Ascending aorta (tissue), 2 donors: ENCODE measurements at regions not wholly inside any gene's neighbourhood (a gene's known extent, or its start where the extent isn't known, plus 50 kb on each side); places are given as distances from the start of the nearest gene placed in this dataset.
"Not testable (repeated sequence)": the region's sequence is repeated elsewhere in the genome, so short reads cannot be mapped to it uniquely, and the experiment has no call there.

Experiments used
- DNase-seq, 2 donors: peaks; one replicate each; pipeline ENCODE4 v3.0.0-alpha.2; 2019; ENCODE audit warnings: low spot score in 2 of 2
- H3K27ac ChIP-seq, 2 donors: fragments of 200-600 bp; sonication (generic); one replicate each; pipeline ENCODE4 v1.5.1; 2016 to 2017; ENCODE audit warnings: mild to moderate bottlenecking in 1 of 2
- H3K27me3 ChIP-seq: fragments of 200-600 bp; sonication (generic); one replicate; pipeline ENCODE4 v1.5.1; 2017
- H3K36me3 ChIP-seq, 2 donors: fragments of 200-600 bp; sonication (generic); one replicate each; pipeline ENCODE4 v1.5.1; 2016
- H3K4me1 ChIP-seq, 2 donors: fragments of 200-600 bp; sonication (generic); one replicate each; pipeline ENCODE4 v1.5.1; 2016 to 2017; ENCODE audit warnings: mild to moderate bottlenecking in 1 of 2
- H3K4me3 ChIP-seq, 2 donors: fragments of 200-600 bp; sonication (generic); one replicate each; pipeline ENCODE4 v1.5.1; 2016 to 2017; ENCODE audit warnings: mild to moderate bottlenecking in 1 of 2
- H3K9me3 ChIP-seq, 2 donors: fragments of 200-600 bp; sonication (generic); one replicate each; pipeline ENCODE4 v1.5.1; 2016
- intact Hi-C: fragments of 100-400 bp; cut with DNase I; formaldehyde crosslinking; loops from one replicate; pipeline ENCODE4 v1.15.1; 2023
- TF ChIP-seq, protein P1 (sequence below), 3 experiments: fragments of 200-600 bp in 2 of 3; fragments of 450-650 bp in 1 of 3; sonication (generic) in 2 of 3; IDR thresholded peaks; one replicate each; pipeline ENCODE4 v1.5.1; 2016 to 2019; ENCODE audit warnings: antibody characterized with exemption in 3 of 3, mild to moderate bottlenecking in 1 of 3, moderate library complexity in 1 of 3

DNA sequence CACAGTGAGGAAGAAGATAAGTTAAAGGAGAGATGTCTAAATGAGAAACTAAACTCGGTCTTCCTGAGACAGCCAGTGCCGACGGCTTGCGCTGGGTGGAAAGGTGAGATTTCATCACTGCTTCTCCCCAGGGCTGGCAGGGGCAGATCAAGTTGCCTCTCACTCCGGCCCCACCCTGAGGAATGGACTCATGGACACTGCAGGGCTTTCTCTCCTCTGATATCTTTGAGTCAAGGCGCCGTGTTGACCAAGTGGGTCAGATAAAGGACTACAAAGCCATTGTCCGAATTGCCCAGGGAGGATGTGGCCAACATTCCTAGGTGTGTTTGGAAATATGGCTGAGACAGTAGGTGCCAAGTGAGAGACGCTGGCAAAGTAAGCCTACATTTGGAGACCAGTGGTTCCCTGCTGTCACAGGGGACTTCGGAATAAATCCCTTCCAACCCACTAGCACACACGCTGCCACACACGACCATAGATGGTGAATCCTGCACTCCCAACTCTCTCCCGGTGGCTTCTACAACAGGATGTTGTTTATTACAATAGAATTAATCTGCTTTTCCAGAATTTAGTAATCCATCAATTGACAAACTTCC, 156.5 kb upstream of the TSC22D1 start:
- no peaks in the 10 kb centered on the region for H3K27me3 ChIP-seq
- TF ChIP-seq, protein P1, sequence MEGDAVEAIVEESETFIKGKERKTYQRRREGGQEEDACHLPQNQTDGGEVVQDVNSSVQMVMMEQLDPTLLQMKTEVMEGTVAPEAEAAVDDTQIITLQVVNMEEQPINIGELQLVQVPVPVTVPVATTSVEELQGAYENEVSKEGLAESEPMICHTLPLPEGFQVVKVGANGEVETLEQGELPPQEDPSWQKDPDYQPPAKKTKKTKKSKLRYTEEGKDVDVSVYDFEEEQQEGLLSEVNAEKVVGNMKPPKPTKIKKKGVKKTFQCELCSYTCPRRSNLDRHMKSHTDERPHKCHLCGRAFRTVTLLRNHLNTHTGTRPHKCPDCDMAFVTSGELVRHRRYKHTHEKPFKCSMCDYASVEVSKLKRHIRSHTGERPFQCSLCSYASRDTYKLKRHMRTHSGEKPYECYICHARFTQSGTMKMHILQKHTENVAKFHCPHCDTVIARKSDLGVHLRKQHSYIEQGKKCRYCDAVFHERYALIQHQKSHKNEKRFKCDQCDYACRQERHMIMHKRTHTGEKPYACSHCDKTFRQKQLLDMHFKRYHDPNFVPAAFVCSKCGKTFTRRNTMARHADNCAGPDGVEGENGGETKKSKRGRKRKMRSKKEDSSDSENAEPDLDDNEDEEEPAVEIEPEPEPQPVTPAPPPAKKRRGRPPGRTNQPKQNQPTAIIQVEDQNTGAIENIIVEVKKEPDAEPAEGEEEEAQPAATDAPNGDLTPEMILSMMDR (IDR thresholded peaks at IDR 0.05), result no peak
- no peak overlapping the region for H3K27ac ChIP-seq
- H3K9me3 ChIP-seq, result no peaks in the 10 kb centered on the region
- intact Hi-C loops, result no loop called here
- H3K4me1 ChIP-seq, result peaks cover 0 to 6% of the 10 kb centered on the region in 2 donors
- DNase-seq, result no peak
- H3K36me3 ChIP-seq, result no peaks in the 10 kb centered on the region
- H3K4me3 ChIP-seq, result no peak overlapping the region

DNA sequence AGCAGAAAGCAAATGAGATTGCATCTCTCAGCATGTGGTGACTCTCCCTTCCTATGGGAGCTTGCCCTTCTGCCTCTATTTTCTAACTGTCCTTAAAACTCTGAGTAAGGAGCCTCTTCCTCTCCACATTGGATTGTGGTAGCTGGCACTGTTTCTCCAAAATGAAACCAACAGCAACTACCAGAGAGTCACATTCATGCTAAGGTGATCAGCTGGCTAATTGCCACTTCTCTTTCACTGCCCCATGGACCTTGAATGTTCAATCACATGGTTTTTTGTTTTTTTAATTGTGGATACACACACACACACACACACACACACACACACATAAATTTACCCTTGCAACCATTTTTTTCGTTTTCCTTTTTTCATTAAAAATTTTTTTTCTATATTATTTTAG, 154.7 kb upstream of the TSC22D1 start:
- intact Hi-C loops, result no loop called here
- TF ChIP-seq, protein P1 (IDR thresholded peaks at IDR 0.05), result no peak
- DNase-seq, result no peak
- H3K4me1 ChIP-seq, result peaks cover 0 to 6% of the 10 kb centered on the region in 2 donors
- H3K4me3 ChIP-seq, result no peak overlapping the region
- H3K27ac ChIP-seq, result no peak overlapping the region
- no peaks in the 10 kb centered on the region for H3K9me3 ChIP-seq
- no peaks in the 10 kb centered on the region for H3K36me3 ChIP-seq
- H3K27me3 ChIP-seq, result no peaks in the 10 kb centered on the region

DNA sequence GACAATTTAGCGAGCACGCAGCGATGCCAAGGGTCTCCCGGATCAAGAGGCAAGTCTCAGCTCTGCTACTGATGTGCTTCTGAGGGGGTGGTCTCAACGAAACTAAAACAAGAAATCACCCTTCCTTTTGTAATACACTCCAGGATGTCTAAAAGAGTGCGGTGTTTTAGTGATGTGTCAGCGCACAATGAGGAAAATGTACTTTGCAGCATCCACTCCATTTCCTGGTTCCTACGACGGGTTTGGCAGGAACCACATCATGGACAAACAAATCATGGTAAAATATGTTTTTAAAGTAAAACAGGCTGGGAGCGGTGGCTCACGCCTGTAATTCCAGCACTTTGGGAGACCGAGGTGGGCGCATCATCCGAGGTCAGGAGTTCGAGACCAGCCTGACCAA, 154.0 kb upstream of the TSC22D1 start:
- TF ChIP-seq, protein P1 (IDR thresholded peaks at IDR 0.05), result no peak
- no peaks in the 10 kb centered on the region for H3K27me3 ChIP-seq
- intact Hi-C loops, result no loop called here
- H3K4me3 ChIP-seq, result no peak overlapping the region
- H3K4me1 ChIP-seq, result peaks cover 0 to 6% of the 10 kb centered on the region in 2 donors
- no peak for DNase-seq
- no peaks in the 10 kb centered on the region for H3K9me3 ChIP-seq
- H3K27ac ChIP-seq, result no peak overlapping the region
- H3K36me3 ChIP-seq, result no peaks in the 10 kb centered on the region

DNA sequence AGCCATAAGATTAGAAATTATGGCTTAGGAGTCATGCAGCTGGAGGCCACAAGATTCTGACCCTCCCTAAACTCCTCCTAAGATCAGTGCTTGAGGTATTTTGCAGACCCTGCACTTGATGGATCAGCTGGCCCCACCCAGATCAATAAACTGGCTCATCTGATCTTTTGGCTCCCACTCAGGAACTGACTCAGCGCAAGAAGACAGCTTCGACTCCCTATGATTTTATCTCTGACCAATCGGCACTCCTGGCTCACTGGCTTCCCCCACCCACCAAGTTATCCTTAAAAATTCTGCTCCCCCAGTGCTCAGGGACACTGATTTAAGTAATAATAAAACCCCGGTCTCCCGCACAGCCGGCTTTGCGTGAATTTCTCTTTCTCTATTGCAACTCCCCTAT, 151.5 kb upstream of the TSC22D1 start:
- H3K4me1 ChIP-seq, H3K36me3 ChIP-seq, H3K4me3 ChIP-seq, intact Hi-C loops, H3K27me3 ChIP-seq, DNase-seq, H3K9me3 ChIP-seq, H3K27ac ChIP-seq: not testable (repeated sequence)

DNA sequence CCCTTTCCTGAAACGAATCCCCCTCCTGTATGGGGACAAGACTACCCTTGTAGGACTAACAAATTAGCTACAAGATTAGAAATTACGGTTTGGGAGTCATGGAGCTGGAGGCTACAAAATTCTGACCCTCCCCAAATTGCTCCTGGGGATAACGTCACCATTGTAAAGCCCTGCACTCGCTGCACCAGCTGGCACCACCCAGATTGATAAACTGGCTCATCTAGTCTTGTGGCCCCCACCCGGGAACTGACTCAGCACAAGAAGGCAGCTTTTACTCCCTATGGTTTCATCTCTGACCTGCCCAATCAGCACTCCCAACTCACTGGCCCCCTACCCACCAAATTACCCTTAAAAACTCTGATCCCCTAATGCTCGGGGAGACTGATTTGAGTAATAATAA, 150.6 kb upstream of the TSC22D1 start:
- H3K4me3 ChIP-seq, result no peak overlapping the region
- H3K27ac ChIP-seq, result no peak overlapping the region
- no peaks in the 10 kb centered on the region for H3K27me3 ChIP-seq
- no peak for DNase-seq
- no peaks in the 10 kb centered on the region for H3K36me3 ChIP-seq
- TF ChIP-seq, protein P1 (IDR thresholded peaks at IDR 0.05), result no peak
- H3K9me3 ChIP-seq, result peaks cover 0 to 12% of the 10 kb centered on the region in 2 donors
- H3K4me1 ChIP-seq, result no peaks in the 10 kb centered on the region
- intact Hi-C loops, result no loop called here

DNA sequence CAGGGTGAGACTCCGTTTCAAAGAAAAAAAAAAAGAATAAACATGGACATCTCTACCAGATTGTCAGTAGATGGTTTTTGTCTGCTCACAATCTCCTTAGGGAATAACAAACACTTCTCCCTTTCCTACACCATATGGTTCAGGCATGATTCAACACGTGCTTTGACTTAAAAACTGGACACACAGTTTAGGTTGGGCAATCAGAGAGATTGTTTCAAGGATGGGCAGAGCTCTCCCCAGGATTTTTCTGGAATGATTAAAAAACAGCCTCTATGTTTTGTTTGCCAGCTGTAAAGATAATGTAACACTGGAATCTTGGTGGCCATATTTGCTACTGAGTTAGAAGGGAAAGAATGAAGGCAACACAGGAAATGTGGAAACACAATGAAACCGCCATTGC, 150.1 kb upstream of the TSC22D1 start:
- Histone ChIP-seq H3K4me1 (peaks cover 0 to 3% of the 10 kb centered on the region in 2 donors), H3K27ac (no peak overlapping the region), H3K27me3 (no peaks in the 10 kb centered on the region), H3K9me3 (peaks cover 0 to 16% of the 10 kb centered on the region in 2 donors), H3K36me3 (no peaks in the 10 kb centered on the region), H3K4me3 (no peak overlapping the region)
- TF ChIP-seq, protein P1 (IDR thresholded peaks at IDR 0.05), result no peak
- no peak for DNase-seq
- intact Hi-C loops, result no loop called here
